ENCODE measurements at regions not wholly inside any gene's neighbourhood (a gene's known extent, or its start where the extent isn't known, plus 50 kb on each side); places are given as distances from the start of the nearest gene placed in this dataset.

DNA sequence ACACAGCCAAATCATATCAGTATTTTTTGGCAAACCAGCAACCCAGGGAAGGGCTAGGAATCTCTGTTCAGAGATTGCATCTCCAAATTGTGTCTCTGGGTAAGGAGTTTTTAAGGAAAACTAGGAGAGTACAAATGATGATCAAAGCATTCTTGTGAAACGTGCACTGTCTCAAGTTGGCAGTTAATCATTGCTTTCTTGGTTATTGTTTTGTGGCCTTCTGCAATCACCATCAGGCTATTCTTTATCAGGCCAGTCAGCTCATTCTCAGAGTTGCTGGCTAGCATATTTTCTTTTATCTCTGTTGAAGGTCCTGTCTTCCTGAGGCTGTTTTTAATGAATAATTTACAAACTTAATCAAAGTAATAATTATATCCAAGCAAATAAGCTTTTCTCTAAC lies 129.1 kb upstream of the CCDC179 start:
- TF ChIP-seq, protein P1, sequence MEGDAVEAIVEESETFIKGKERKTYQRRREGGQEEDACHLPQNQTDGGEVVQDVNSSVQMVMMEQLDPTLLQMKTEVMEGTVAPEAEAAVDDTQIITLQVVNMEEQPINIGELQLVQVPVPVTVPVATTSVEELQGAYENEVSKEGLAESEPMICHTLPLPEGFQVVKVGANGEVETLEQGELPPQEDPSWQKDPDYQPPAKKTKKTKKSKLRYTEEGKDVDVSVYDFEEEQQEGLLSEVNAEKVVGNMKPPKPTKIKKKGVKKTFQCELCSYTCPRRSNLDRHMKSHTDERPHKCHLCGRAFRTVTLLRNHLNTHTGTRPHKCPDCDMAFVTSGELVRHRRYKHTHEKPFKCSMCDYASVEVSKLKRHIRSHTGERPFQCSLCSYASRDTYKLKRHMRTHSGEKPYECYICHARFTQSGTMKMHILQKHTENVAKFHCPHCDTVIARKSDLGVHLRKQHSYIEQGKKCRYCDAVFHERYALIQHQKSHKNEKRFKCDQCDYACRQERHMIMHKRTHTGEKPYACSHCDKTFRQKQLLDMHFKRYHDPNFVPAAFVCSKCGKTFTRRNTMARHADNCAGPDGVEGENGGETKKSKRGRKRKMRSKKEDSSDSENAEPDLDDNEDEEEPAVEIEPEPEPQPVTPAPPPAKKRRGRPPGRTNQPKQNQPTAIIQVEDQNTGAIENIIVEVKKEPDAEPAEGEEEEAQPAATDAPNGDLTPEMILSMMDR (optimal IDR thresholded peaks at IDR 0.05 in 1 of 3, IDR thresholded peaks at IDR 0.05 in 1 of 3, conservative IDR thresholded peaks at IDR 0.05 in 1 of 3; ENCODE audit: extremely low read depth in 1 of 3, insufficient read depth in 2 of 3, low read length in 3 of 3), result no peak
- no peak for TF ChIP-seq EZH2 (IDR thresholded peaks at IDR 0.05; ENCODE audit: low read length)
